GM18870 (cell line): ENCODE measurements at regions not wholly inside any gene's neighbourhood (a gene's known extent, or its start where the extent isn't known, plus 50 kb on each side); places are given as distances from the start of the nearest gene placed in this dataset.
"Not testable (repeated sequence)": the region's sequence is repeated elsewhere in the genome, so short reads cannot be mapped to it uniquely, and the experiment has no call there.

ENCODE experiments used
- ATAC-seq: cut with Tn5 transposase; IDR thresholded peaks from one replicate; pipeline ENCODE4 v1.9.1; 2021; ENCODE audit warnings: moderate library complexity; ENCODE audit not compliant: unreplicated experiment

GRCh38 chr20:24418731-24419130, 50.7 kb upstream of the SYNDIG1 start:
- no peak for ATAC-seq

GRCh38 chr20:24417485-24417884, 51.9 kb upstream of the SYNDIG1 start:
- ATAC-seq = no peak

DNA sequence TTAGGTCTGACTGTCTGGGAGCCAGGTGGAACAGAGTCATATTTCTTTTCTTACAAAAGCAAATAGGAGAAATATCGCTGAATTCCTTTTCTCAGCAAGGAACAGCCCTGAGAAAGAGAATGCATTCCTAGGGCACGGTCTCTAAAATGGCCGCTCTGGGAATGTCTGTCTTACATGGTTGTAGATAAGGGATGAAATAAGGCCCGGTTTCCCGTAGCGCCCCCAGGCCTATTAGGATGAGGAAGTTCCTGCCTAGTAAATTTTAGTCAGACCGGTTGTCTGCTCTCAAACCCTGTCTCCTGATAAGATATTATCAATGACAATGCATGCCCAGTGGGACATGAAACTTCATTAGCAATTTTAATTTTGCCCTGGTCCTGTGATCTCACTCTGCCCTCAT, 54.0 kb upstream of the SYNDIG1 start:
- ATAC-seq = not testable (repeated sequence)

- no peak for ATAC-seq
Measured at GRCh38 chr20:24411834-24412216, 57.6 kb upstream of the SYNDIG1 start.

GRCh38 chr20:24411003-24411833, 58.2 kb upstream of the SYNDIG1 start:
- no peak for ATAC-seq

DNA sequence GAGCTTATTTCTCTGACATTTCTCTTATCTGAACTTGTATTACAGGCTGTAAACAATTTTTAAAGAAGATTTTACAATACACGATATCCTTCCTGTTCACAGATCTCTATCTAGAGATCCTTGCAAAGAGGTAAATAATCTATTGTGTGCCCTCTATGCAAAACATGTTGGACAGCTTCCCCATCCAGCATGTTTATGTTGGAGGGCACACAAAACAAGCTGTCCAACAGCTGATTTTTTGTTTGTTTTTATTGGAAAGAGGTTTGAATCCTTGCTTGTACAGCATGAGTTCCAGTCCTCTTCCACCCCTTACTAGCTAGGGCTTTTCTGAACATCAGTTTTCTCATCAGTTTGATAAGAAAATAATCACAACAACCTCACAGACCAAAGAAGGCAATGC, 62.3 kb upstream of the SYNDIG1 start:
- ATAC-seq = no peak

- ATAC-seq = no peak
Measured at GRCh38 chr20:24406750-24407149, 62.7 kb upstream of the SYNDIG1 start.

DNA sequence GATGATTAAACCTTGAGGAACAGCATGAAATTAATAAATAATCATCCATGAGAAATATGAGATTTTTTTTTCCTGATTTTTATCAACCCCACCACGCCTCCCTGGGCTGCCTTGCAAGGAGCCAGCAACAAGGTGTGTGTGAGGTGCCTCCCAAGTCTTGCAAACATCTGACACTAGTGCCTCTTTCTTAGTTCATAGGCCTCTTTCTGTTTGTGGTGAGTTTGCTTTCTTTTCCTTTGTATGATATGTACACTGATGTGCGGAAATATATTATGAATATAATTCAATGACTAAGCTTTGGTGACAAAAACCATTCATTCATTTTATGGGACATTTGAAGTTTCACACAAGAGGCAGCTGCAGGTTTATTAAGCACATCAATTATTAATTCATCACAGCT, 63.2 kb upstream of the SYNDIG1 start:
- no peak for ATAC-seq

DNA sequence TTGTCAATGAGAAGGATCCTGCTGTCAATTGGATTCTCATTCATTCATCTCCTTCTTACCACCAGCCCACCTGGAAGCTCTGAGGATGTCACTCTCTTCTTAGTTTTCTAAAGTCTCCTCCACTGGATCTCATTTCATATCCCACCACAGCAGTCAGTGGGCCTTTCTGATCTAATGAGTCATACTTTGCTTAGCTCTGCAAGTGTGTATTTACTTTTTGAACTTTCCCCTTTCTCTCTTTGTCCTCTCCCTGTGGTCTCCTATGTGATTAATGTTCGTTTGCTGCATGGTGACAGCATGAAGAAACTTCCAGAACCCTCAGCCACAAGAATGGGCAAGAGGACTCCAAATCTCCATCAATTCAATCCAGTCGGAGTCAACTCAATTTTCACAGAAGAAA, 63.6 kb upstream of the SYNDIG1 start:
- ATAC-seq = no peak

GRCh38 chr20:24403406-24403805, 66.0 kb upstream of the SYNDIG1 start:
- ATAC-seq = no peak

DNA sequence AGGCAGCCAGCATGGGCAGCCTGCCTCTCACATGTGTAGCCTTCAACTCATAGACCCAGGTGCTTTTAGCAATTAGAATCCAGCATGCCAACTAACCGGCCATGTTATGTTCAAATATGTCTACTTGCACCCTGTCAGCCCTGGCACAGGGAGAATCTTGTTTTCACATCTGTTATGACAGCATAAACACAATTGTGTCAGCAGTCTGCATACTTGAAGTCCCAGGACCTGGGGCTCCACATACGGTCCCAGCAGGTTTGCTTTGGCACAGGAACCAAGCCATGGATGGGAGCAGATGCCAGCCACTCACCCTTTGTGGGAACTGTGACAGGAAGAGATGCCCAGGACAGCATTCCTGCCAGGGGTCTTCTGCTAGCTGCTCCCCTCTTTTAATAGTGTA, 67.2 kb upstream of the SYNDIG1 start:
- ATAC-seq = no peak

DNA sequence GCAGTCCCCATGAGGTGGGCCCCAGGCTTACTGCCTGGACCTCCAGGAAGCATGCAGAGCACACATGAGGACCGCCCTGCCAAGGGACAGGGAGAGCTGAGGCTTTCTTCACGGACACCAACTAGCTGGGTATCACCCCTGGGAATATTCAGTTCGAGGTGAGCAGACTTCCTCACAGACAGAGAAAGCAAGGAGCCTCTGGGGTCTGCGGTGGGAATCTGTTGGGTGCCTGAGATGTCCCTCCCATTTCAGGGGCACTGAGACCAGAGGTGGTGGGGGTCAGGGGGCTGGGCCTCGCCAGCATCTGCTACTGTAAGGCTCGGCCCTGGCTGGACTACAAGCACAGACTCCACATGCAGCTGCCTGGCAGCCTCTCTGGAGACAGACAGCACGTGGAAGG, 74.3 kb upstream of the SYNDIG1 start:
- no peak for ATAC-seq

DNA sequence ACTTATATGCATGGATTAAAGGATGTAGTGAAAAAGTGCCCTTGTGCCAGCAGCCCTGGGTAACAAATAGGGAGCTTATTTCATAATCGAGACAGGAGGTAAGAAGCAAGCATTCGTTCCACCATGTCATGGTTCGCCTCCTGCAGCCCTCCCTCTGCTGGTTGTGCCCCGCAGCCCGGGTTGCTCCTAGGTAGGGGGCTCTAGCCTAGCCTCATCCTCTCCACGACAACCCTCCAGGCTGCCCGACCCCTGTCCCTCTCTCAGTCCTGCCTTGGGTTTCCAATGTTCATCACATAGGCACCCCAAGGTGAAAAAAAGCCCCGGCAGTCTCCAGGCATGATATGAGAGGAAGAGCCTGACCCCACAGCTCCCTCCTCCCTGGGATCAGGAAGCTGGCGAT, 75.5 kb upstream of the SYNDIG1 start:
- no peak for ATAC-seq

GRCh38 chr20:24392612-24393011, 76.8 kb upstream of the SYNDIG1 start:
- ATAC-seq = no peak

DNA sequence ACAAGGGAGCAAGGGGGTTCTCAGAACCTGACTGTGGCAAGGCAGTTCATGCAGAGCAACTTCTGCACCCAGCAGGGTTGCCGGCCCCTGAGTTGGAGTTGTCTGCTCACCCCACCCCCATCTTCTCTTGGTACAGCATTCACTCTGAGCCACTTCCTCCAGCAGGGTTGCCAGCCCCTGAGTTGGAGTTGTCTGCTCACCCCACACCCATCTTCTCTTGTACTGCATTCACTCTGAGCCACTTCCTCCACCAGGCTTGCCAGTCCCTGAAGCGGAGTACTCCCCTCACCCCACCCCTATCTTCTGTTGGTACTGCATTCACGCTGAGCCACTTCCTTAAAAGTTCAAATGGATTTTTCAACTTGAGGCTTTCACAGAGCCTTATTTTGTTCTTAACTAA, 79.7 kb upstream of the SYNDIG1 start:
- no peak for ATAC-seq

DNA sequence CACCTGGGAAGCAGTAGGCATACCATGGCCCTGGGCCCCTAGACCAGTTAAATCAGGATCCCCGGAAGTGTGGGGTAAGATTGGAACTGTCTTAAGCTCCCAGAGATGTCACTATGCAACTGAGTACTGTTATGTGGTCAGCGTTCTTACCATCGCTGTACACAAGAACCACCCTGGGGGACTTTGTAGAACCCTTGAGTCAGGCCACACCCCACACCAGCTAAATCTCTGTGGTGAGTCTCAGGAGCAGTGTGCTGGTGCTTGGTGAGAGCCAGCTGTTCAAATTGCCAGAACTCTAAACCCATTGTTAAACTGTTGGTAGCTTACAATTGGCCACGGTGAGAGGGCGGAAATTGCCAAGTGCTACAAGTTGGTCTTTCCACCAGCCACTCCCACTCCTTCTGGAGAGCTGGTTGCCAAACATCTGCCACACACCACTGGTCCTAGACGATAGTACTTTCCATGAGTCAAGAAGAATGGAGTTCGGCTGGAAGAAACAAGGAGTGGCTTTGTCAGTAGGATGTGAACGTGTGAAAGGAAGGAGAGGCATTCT, 80.5 kb upstream of the SYNDIG1 start:
- ATAC-seq = no peak

DNA sequence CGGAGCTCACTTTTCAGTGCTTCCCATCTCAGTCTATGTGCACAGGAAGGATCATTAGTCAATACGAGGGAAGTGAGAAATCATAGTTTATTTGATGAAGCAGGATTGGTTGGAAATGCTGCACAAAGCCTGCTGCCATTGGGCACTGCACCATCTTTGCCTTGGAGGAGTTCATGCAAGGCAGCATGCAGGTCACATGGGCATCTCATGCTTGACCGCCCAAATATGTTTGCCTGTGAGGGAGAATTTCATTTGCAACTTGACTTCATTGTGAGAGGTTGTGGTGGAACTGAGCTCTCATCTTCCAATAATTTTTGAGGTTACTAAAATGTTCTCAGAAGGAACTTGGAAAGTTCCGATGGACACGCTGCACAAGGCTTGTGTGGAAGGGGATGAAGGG, 83.9 kb upstream of the SYNDIG1 start:
- no peak for ATAC-seq

DNA sequence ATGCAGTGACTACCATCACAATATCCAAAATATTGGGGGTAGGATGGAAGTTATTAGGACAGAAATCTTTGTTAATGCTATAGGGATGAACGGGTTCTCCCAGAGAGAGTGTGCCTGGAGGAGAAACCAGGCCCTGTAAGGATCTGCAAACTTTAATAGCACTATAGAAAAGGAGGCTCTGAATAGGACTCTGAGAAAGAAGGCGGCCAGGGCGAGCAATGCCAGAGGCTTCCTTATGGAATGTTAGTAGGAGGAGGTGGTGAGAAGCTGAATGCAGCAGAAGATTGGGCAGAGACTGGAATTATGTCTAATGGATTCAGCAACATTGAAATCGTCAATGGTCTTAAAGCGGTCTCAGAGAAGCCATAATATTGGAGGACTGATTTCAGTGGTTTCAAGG, 84.6 kb upstream of the SYNDIG1 start:
- no peak for ATAC-seq

DNA sequence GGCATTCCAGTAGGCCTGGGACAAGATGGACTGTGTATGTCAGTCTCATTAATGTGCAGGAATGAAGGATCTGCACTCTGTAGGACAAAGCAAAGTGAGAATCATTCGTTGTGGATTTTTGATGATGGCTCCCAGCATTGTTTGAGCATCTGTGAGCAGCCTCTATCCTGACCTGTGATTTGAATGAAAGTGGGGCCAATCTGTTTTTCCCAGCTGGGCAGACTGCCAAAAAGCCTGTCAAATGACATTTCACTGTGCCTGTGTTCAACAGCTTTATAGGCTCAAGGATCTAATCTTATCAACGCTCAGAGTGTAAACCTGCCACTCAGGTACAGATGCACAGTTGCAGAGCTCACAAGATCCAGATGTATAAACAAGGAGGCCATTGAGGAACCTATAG, 86.7 kb upstream of the SYNDIG1 start:
- no peak for ATAC-seq

GRCh38 chr20:24382331-24382730, 87.1 kb upstream of the SYNDIG1 start:
- ATAC-seq = no peak

DNA sequence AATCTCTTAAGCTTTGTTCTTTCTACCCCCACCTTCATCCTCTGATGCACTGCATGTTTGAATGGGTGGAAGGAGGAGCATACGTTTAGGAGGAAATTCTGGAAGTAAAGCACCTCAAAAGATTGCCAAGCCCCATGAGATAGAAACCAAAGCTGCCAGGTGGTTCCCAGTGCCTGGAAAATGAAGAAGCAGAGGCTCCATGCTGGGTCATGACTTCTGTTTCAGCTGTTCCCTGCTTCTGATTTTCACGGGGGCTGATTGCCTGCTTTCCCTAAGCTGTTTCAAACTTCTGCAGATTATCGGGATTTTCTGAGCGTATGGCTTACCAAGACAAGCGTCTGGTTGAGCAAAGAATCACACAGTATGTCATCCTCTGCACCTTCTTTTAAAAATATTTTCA, 87.5 kb upstream of the SYNDIG1 start:
- no peak for ATAC-seq

GRCh38 chr20:24379484-24379927, 89.9 kb upstream of the SYNDIG1 start:
- no peak for ATAC-seq
